ENCODE measurements at regions not wholly inside any gene's neighbourhood (a gene's known extent, or its start where the extent isn't known, plus 50 kb on each side); places are given as distances from the start of the nearest gene placed in this dataset.

DNA sequence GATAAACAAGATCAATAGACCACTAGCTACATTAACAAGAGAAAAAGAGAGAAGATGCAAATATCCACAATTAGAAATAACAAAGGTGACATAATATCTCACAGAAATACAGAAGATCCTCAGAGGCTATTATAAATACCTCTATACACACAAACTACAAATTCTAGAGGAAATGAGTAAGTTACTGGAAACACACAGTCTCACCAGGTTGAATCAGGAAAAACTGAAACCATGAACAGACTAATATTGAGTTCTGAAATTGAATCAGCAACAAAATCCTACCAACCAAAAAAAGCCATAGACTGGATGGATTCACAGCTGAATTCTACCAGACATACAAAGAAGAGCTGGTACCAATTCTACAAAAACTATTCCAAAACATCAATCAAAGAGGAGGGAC, 211.8 kb upstream of the CPEB2 start:
- no peaks in the 10 kb centered on the region for H3K27me3 ChIP-seq (ENCODE audit: insufficient read depth, low read depth, severe bottlenecking)
- no peak overlapping the region for H3K27ac ChIP-seq
- H3K36me3 ChIP-seq: no peaks in the 10 kb centered on the region
- DNase-seq: no peak
- H3K4me3 ChIP-seq (ENCODE audit: low read depth, low read length): no peak overlapping the region
- TF ChIP-seq, protein P1, sequence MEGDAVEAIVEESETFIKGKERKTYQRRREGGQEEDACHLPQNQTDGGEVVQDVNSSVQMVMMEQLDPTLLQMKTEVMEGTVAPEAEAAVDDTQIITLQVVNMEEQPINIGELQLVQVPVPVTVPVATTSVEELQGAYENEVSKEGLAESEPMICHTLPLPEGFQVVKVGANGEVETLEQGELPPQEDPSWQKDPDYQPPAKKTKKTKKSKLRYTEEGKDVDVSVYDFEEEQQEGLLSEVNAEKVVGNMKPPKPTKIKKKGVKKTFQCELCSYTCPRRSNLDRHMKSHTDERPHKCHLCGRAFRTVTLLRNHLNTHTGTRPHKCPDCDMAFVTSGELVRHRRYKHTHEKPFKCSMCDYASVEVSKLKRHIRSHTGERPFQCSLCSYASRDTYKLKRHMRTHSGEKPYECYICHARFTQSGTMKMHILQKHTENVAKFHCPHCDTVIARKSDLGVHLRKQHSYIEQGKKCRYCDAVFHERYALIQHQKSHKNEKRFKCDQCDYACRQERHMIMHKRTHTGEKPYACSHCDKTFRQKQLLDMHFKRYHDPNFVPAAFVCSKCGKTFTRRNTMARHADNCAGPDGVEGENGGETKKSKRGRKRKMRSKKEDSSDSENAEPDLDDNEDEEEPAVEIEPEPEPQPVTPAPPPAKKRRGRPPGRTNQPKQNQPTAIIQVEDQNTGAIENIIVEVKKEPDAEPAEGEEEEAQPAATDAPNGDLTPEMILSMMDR (IDR thresholded peaks at IDR 0.05; ENCODE audit: low read depth, low read length): no peak
- H3K9me3 ChIP-seq (ENCODE audit: severe bottlenecking): peaks cover 7% of the 10 kb centered on the region

DNA sequence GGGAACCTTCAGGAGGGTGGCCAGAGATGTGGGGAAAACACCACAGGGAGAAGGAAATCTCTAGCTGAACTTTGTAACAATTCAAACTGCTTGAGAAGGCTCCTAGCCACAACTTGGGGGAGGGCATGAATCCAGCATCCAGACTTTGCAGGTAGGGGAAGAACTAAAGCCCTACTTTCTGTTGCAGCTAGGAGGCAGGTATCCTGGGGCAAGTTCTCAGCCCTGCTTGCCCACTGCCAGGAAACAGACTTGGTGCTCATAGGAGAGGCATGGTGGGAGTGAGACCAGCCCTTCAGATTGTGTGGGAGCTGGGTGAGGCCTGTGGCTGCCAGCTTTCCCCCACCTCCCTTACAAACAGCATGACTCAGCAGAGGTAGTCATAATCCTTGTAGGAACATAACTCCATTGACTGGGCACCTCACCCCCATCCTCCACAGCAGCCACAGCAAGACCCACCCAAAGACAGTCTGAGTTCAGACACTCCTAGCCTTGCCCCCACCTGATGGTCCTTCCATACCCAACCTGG, 209.5 kb upstream of the CPEB2 start:
- Histone ChIP-seq H3K27ac (no peak overlapping the region), H3K27me3 (ENCODE audit: insufficient read depth, low read depth, severe bottlenecking) (no peaks in the 10 kb centered on the region), H3K9me3 (ENCODE audit: severe bottlenecking) (peaks cover 5% of the 10 kb centered on the region), H3K4me3 (ENCODE audit: low read depth, low read length) (no peak overlapping the region), H3K36me3 (no peaks in the 10 kb centered on the region)
- no peak for DNase-seq
- TF ChIP-seq, protein P1 (IDR thresholded peaks at IDR 0.05; ENCODE audit: low read depth, low read length): no peak

GRCh38 chr4:14800977-14801376, 201.3 kb upstream of the CPEB2 start:
- no peaks in the 10 kb centered on the region for H3K36me3 ChIP-seq
- H3K4me3 ChIP-seq (ENCODE audit: low read depth, low read length): no peak overlapping the region
- no peaks in the 10 kb centered on the region for H3K27me3 ChIP-seq (ENCODE audit: insufficient read depth, low read depth, severe bottlenecking)
- H3K27ac ChIP-seq: no peak overlapping the region
- peaks cover 10% of the 10 kb centered on the region for H3K9me3 ChIP-seq (ENCODE audit: severe bottlenecking)
- no peak for DNase-seq
- TF ChIP-seq, protein P1 (IDR thresholded peaks at IDR 0.05; ENCODE audit: low read depth, low read length): no peak

GRCh38 chr4:14802596-14802995, 199.7 kb upstream of the CPEB2 start:
- Histone ChIP-seq H3K27ac (no peak overlapping the region), H3K9me3 (ENCODE audit: severe bottlenecking) (peaks cover 10% of the 10 kb centered on the region), H3K36me3 (no peaks in the 10 kb centered on the region), H3K27me3 (ENCODE audit: insufficient read depth, low read depth, severe bottlenecking) (no peaks in the 10 kb centered on the region), H3K4me3 (ENCODE audit: low read depth, low read length) (no peak overlapping the region)
- DNase-seq: no peak
- TF ChIP-seq, protein P1 (IDR thresholded peaks at IDR 0.05; ENCODE audit: low read depth, low read length): no peak

GRCh38 chr4:14807856-14808255, 194.4 kb upstream of the CPEB2 start:
- DNase-seq: no peak
- H3K27ac ChIP-seq: no peak overlapping the region
- peaks cover 3% of the 10 kb centered on the region for H3K9me3 ChIP-seq (ENCODE audit: severe bottlenecking)
- TF ChIP-seq, protein P1 (IDR thresholded peaks at IDR 0.05; ENCODE audit: low read depth, low read length): no peak
- H3K36me3 ChIP-seq: no peaks in the 10 kb centered on the region
- H3K27me3 ChIP-seq (ENCODE audit: insufficient read depth, low read depth, severe bottlenecking): no peaks in the 10 kb centered on the region
- no peak overlapping the region for H3K4me3 ChIP-seq (ENCODE audit: low read depth, low read length)

DNA sequence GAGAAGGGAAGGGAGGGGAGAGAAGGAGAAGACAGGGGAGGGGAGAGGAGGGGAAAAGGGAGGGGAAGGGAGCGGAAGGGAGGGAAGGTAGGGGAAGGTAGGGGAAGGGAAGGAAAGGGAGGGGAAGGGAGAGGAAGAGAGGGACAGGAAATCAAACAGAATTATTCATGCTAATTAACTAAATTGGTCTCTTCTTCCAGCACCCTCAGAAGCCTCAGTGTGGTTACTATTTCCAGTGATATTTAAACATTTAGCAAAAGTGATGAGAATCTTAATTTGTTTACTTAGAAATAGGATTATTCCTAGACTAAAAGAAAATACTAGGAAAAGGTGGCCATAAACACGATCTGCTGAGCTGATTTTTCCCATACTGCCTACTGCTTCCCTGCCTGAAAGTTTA, 193.1 kb upstream of the CPEB2 start:
- H3K27me3 ChIP-seq (ENCODE audit: insufficient read depth, low read depth, severe bottlenecking): no peaks in the 10 kb centered on the region
- H3K4me3 ChIP-seq (ENCODE audit: low read depth, low read length): no peak overlapping the region
- no peaks in the 10 kb centered on the region for H3K36me3 ChIP-seq
- no peak for DNase-seq
- TF ChIP-seq, protein P1 (IDR thresholded peaks at IDR 0.05; ENCODE audit: low read depth, low read length): no peak
- H3K9me3 ChIP-seq (ENCODE audit: severe bottlenecking): peaks cover 3% of the 10 kb centered on the region
- H3K27ac ChIP-seq: no peak overlapping the region
